ENCODE measurements at regions not wholly inside any gene's neighbourhood (a gene's known extent, or its start where the extent isn't known, plus 50 kb on each side); places are given as distances from the start of the nearest gene placed in this dataset.
"Not testable (repeated sequence)": the region's sequence is repeated elsewhere in the genome, so short reads cannot be mapped to it uniquely, and the experiment has no call there.

DNA sequence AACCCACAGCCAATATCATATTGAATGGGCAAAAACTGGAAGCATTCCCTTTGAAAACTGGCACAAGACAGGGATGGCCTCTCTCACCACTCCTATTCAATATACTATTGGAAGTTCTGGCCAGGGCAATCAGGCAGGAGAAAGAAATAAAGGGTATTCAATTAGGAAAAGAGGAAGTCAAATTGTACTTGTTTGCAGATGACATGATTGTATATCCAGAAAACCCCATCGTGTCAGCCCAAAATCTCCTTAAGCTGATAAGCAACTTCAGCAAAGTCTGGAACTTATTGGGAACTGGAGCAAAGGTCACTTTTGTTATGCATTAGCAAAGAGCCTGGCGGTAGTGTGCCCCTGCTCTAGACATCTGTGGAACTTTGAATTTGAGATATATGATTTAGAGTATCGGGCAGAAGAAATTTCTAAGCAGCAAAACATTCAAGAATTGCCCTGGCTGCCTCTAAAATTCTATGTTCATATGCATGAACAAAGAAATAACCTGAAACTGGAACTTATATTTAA lies 53.4 kb upstream of the PSMA1 start:
- not testable (repeated sequence) for DNase-seq (ENCODE audit: low read depth in 2 of 2)

DNA sequence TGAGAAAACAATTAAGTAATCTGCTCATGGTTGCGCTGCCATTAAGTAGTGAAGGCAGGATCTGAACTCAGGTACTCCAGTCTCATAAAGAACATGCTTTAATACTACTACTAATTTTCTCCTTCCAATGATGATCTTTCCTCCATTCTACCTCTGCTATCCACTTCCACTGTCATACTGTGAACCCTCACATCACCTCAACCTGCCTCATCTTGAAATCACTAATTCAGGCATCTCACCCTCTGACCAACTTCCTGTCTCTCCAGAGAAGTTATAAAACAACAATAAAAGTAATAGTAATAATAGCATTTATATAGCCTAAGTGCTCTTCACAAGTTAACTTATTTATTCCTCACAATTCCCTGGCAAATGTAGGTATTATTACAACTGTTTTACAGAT lies 57.1 kb upstream of the PSMA1 start:
- no peak for DNase-seq (ENCODE audit: low read depth in 2 of 2)

DNA sequence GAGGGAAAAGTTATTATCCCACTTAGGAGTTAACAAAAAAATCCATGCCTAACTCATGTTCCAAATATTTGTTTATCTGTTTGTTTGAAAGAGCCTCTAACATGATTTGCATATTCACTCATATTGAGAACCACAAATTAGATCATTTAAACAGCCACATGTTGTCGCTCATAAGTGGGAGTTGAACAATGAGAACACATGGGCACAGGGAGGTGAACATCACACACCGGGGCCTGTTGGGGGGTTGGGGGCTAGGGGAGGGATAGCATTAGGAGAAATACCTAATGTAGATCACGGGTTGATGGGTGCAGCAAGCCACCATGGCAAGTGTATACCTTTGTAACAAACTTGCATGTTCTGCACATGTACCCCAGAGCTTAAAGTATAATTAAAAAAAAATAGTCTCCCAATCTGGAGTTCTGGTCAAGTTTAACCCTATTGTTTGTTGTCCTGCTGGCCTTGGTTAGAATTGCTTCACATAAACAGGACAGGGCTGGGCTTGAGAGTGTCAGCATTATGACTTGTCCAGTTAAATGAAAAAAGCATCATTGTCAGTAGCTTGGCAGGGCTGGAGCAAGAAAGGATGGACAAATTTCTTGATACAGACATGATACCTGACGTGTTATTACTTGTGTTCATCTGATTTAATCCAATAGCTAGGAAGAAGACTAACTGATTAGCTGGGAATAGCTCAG lies 57.8 kb upstream of the PSMA1 start:
- DNase-seq (ENCODE audit: low read depth in 2 of 2), result no peak

DNA sequence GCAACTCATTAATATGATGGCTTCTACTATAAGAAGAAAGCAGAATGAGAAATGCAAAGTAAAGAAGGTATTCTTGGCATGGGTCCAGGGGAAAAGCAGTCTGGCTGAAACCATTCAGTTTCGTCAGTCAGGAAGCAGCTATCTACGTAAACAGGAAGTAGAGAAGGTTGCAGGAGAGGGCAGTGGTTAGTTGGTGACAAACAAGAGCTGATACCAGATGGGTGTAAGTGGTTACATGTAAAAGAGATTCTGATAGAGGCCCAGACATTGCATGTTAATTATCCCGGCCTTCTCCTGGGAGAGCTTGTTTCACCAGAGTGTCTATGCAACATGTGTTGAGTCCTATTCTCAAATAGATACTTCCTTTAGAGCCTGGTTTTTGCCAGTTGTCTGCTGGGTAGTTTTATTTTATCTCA lies 58.4 kb upstream of the PSMA1 start:
- peak; percentile 13 to 59 for DNase-seq (ENCODE audit: low read depth in 2 of 2)

DNA sequence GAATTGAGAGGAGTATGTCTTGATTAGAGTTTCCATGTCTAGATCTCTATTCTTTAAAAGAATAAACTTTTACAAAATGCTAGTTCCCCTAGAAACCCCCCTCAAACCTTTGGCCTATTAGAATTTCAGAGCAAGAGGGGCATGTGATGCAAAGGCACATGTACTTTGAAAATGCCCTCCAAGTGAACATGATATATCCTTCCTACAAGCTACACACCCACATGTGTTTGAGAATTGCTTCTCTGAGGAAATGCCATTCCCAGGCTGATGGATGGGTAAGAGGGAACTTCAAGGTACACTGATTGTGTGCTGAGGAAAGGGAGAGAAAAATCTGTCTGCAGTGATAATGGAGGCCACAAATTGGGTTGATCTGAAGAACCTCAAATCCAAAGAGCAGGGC lies 59.5 kb upstream of the PSMA1 start:
- no peak for DNase-seq (ENCODE audit: low read depth in 2 of 2)

DNA sequence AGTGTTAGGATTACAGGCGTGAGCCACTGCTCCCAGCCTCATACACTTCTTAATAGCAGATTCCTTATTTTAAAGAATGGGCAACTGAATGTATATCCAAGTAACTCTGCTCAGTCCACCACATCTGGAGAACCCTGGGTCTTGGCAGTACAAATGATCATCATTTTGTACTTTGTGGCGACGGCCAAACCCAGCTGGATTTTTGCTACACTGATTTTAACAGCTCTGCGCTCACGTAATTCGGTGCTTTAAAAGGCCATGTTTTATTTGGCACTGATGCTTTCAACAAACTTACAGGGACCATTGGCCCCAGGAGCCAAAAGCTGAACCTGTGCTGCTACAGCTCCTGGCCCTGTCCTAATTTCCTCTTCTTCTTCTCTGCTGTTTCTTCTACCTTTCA lies 60.8 kb upstream of the PDE3B start:
- DNase-seq (ENCODE audit: low read depth in 2 of 2), result no peak

DNA sequence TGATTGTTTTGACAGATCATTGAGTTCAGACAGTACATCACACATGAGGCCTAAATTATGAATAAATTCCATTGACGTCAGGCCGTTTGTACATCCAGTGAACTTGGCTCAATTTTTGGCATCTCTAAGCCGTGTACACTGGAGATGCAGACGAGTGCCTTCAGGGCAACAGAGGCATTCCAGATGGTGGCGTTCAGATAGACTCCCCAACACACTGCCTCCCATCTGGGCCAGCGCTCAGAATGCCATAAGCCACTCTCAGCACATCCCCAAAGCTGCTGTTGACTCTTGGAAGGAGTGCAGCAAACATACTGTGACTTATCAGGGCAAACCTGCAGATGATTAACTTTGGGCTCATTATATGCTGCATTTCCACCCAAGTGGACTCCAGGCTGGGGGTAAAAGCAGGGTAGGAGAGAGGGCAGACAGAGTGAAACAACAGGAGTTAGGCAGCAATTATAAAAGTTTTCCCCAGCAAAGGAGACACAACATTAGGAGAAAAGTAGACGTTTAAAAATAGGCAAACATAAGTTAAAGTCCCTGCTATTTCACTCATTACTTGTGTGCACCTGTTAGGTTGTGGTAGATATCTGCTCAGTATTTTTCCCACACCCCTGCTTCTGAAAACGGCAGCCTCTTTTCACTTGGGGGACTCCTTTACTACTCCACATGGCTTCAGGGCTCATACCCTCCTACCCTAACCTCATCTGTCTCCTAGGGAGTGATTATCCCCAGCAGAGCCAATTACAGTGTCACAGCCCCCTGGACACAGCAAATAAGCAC lies 60.2 kb upstream of the PDE3B start:
- no peak for DNase-seq (ENCODE audit: low read depth in 2 of 2)

DNA sequence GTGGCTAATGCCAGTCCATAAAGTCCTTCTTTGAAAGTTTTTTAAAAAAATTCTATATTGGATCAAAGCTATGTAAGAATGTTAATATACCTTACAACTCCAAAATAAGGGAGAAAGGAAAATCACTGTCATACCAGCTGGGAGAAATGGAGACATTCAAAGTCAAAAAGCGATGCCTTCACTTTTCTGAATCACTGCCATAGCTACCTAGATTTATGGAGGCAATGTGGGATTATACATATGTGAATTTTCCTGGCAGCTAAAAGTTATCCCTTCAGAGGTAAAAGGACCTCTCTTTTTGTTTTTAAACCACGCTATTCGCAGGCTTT lies 59.6 kb upstream of the PDE3B start:
- DNase-seq (ENCODE audit: low read depth in 2 of 2), result no peak

DNA sequence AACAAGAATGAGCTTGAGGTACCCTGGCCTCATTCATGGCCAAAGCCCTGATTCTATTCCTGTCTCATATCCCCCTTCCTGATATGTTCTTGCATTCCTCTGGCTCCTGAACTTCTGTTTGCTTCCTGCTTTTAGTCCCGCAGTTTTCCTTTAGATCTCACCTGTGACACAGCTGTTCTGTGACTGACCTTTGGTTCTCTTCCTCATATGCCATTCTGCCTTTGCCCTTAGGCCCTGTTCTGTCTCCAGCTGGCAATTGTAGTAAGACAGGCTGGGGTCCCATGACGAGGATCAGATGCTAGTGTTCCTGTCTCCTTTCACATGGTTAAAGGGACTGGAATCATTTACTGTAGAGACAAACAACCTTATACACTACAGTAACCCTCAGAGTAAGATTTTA lies 59.0 kb upstream of the PDE3B start:
- DNase-seq (ENCODE audit: low read depth in 2 of 2), result no peak

DNA sequence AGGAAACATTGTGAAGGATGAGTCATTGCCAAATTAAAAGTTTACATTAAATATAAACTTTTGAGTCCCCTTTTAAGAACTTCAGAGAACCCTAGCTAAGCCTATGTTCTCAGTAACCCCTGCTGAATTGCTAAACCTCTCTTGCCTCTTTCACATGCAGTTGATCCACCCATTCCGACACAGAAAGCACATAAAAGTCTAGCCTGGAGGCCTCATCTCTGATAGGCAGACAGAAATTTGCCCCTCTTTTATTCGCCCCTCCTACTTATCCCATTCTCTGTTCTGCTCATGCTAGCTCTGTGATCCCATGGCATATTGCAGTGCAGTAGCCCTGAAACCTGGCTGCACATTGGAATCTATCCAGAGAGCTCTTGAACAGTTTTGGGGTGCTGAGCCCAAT lies 58.2 kb upstream of the PDE3B start:
- no peak for DNase-seq (ENCODE audit: low read depth in 2 of 2)

DNA sequence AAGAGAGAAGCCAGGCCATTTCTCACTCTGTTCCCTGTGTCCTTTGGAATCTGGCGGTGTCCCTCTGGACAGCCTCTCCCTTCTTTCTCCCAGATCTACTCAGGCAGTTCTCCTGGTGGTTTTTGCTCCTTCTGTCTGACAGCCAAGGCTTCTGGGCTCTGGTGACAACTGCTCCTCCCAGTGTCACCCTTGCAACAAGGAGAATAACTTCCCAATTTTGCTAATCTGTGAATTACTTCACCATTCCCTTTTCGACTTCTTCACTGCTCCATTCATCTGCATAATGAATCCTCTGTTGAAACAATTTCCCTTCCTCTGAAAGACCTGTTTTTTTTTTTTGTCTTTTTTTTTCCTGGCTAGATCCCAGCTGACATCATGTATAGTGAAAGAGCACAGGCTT lies 56.3 kb upstream of the PDE3B start:
- DNase-seq (ENCODE audit: low read depth in 2 of 2), result no peak

DNA sequence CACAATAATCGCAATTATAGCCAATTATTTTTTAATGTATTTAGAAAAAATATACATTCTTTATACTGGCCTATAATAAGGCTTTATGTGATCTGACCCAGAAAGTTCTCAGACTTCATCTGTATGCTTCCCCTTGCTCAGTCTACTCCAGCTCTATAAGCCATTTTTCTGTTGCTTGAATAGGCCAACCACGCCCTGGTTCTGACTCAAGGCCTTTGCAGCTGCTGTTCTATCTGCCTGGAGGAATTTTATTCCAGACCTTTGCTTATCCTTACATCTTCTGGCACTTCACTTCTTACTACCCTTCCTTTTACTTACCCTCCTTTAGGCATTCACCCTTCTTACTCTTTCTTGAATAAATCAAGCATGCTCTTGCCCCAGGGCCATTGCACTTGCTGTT lies 54.9 kb upstream of the PDE3B start:
- no peak for DNase-seq (ENCODE audit: low read depth in 2 of 2)

DNA sequence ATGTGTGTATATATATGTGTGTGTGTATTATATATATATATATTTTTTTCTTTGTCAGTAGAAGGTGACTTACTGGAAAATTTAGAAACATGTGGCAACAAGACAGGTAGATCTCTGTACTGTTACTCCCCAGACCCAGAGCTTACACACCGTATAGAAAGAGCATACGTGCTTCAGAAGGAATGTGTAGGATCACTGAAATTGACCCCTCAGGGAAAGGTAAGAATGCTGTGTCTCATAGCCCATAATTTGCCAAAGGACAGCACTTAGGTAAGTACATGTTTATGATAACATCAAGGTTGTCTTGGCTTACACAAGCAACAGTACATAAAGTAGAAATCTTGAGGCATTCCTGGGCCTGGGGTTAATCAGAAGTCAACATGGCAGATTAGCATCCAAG lies 54.2 kb upstream of the PDE3B start:
- DNase-seq (ENCODE audit: low read depth in 2 of 2), result no peak

DNA sequence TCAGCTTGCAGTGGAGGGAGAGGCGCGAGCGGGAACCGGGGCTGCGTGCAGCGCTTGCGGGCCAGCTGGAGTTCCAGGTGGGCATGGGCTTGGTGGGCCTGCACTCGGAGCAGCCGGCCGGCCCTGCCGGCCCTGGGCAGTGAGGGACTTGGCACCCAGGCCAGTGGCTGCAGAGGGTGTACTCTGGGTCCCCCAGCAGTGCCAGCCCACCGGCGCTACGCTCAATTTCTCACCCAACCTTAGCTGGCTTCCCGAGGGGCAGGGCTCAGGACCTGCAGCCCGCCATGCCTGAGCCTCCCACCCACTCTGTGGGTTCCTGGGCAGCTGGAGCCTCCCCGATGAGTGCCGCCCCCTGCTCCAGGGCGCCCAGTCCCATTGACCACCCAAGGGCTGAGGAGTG lies 52.6 kb upstream of the PDE3B start:
- DNase-seq (ENCODE audit: low read depth in 2 of 2), result not testable (repeated sequence)

DNA sequence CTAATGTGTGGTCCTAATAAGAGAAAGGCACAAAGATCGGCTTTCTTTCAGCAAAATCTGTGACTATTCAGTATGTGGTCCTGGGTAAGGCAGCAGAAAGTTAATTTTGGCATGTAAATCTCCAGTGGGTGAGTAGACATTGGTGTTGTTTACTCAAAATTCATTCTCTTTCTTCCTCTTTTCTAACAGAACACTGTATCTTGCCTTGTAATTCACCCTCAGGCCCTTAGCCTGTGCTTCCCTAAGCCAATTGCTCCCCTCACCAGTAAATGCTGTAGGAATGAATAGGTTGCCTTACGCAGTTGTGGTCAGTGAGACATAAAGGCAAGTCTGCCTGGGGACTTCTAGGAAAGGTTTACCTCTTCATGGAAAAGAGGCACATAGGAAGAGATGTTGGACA lies 49.9 kb upstream of the PDE3B start:
- DNase-seq (ENCODE audit: low read depth in 2 of 2), result no peak
